BJ (cell line): ENCODE measurements at regions not wholly inside any gene's neighbourhood (a gene's known extent, or its start where the extent isn't known, plus 50 kb on each side); places are given as distances from the start of the nearest gene placed in this dataset.

Experiments
- CTCF ChIA-PET: fragments of 350-600 bp; formaldehyde crosslinking; extraction: SDS; loops from one replicate; lab custom pipeline; 2021; ENCODE audit warnings: antibody characterized with exemption, inconsistent platforms; lab: Yijun Ruan, JAX
- POLR2A ChIA-PET: fragments of 300-600 bp; sonication (Branson Sonifier 250); formaldehyde crosslinking; extraction: SDS; loops from one replicate; lab custom pipeline; 2021; ENCODE audit warnings: antibody characterized with exemption; lab: Charles Lee
- DNase-seq: peaks from one replicate; pipeline ENCODE4 v3.0.0-alpha.2; 2011; ENCODE audit warnings: low read depth
- H3K27me3 ChIP-seq: 2 replicates; pipeline ENCODE4 v1.6.0; 2011; ENCODE audit warnings: low read length; ENCODE audit not compliant: control insufficient read depth, insufficient read depth
- H3K36me3 ChIP-seq: 2 replicates; pipeline ENCODE4 v1.5.1; 2011; ENCODE audit warnings: low read length; ENCODE audit not compliant: control insufficient read depth, insufficient read depth
- H3K4me3 ChIP-seq: 2 replicates; pipeline ENCODE4 v1.5.1; 2011; ENCODE audit warnings: low read depth, mild to moderate bottlenecking, control low read depth, low read length
- TF ChIP-seq, protein P1 (sequence below): IDR thresholded peaks from 2 replicates; pipeline ENCODE4 v1.5.1; 2011; ENCODE audit warnings: low read depth, mild to moderate bottlenecking, control low read depth, inconsistent platforms, low read length, moderate library complexity; ENCODE audit not compliant: insufficient read depth

DNA sequence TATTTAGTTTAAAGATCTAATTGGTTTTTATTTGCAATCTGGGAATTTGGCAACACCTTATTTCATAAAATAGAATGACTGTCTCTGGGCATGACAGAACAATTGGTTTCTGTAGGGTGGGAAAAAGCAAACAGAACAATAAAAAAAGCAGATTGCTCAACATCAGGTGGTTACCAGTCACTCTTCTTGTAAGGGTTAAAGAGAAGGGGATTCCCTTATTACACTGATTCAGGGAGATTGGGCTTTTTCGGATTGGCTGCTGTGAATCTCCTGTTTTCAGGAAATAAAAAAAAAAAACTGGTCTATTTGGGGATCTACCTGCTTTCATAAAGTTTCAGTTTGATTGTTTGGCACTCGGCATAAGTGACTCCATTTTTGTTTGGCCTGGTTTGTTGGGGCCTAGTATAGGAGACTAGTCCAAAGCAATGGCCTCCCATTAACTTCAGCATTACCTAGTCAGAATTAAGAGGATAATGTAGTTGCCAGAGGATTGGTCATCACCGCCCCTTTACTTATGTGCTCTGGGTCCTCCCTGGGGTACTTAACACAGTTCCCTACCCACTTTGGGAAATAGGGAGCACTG lies 380.5 kb downstream of the IDS start:
- Histone ChIP-seq H3K4me3 (no peak overlapping the region), H3K36me3 (no peaks in the 10 kb centered on the region), H3K27me3 (no peaks in the 10 kb centered on the region)
- CTCF ChIA-PET = no interaction called here
- POLR2A ChIA-PET = no interaction called here
- DNase-seq = no peak
- TF ChIP-seq, protein P1, sequence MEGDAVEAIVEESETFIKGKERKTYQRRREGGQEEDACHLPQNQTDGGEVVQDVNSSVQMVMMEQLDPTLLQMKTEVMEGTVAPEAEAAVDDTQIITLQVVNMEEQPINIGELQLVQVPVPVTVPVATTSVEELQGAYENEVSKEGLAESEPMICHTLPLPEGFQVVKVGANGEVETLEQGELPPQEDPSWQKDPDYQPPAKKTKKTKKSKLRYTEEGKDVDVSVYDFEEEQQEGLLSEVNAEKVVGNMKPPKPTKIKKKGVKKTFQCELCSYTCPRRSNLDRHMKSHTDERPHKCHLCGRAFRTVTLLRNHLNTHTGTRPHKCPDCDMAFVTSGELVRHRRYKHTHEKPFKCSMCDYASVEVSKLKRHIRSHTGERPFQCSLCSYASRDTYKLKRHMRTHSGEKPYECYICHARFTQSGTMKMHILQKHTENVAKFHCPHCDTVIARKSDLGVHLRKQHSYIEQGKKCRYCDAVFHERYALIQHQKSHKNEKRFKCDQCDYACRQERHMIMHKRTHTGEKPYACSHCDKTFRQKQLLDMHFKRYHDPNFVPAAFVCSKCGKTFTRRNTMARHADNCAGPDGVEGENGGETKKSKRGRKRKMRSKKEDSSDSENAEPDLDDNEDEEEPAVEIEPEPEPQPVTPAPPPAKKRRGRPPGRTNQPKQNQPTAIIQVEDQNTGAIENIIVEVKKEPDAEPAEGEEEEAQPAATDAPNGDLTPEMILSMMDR = no peak

DNA sequence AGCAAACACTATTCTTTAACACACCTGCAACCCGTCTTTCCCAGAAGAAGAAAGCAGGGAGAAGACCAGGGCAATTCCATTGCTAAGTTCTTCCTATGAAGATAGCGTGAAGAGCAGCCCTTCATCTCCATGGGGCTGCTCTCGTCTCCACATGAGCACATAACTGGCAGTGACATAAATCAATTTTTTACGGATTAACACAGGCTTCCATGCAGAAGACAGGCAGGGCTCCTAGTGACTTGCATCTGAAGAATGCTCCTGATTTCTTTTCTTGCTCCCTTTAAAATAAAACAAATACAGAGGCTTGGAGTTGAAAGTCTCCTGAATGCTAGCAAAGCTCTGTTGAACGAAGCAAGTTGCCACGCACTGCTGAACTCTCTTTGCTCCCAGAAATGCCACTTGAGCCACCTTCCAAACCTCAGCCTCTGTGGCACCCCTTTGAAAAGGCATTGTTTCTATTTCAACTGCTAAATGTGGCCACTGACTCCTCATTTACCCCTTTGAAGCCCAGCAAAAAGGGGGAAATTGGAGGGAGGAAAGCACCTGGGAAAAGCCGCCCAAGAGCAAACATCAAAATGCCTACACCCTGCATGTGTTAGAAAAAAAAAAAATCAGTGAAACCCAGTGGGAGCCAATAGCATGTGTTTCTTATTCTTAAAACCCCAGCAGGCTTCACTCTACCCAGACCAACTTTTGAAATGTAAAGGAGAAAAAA lies 383.7 kb downstream of the IDS start:
- CTCF ChIA-PET = no interaction called here
- POLR2A ChIA-PET = no interaction called here

DNA sequence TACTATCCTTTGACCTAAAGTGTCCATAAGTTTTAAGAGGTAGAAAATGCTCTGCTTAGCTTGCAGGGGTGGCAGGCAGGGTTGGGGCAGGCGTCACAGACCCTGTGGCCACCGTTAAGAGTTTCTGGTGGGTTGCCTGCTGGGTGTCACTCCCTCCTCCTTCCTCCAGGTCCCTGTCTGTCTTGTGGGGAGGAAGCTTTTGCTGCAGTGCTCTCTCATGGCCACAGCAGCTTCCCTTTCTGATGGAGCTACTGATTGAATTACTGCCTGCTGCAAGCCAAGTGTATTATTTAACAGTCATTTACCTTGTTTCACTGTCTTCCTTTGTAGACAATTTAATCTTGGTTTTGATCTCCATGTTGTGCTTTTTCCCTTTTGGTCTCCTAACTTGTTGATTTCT lies 384.6 kb downstream of the IDS start:
- H3K27me3 ChIP-seq = no peaks in the 10 kb centered on the region
- no peak overlapping the region for H3K4me3 ChIP-seq
- no peak for DNase-seq
- H3K36me3 ChIP-seq = no peaks in the 10 kb centered on the region
- TF ChIP-seq, protein P1 = no peak
- CTCF ChIA-PET = no interaction called here
- POLR2A ChIA-PET = no interaction called here

More for the DNA sequence above, 383.7 kb downstream of the IDS start:
- DNase-seq = no peak
- H3K27me3 ChIP-seq = no peaks in the 10 kb centered on the region
- H3K4me3 ChIP-seq = no peak overlapping the region
- TF ChIP-seq, protein P1 = no peak
- no peaks in the 10 kb centered on the region for H3K36me3 ChIP-seq

DNA sequence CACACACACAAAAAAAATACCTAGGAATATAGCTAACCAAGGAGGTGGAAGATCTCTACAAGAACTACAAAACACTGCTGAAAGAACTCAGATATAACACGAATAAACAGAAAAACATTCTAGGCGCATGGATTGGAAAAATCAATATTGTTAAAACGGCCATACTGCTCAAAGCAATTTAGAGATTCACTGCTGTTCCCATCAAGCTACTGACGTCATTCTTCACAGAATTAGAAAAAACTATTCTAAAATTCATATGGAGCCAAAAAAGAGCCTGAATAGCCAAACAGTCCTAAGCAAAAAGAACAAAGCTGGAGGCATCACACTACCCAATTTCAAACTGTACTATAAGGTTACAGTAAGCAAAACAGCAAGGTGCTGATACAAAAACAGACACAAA lies 390.2 kb downstream of the IDS start:
- H3K27me3 ChIP-seq = no peaks in the 10 kb centered on the region
- ChIA-PET POLR2A (no interaction called here), CTCF (no interaction called here)
- H3K4me3 ChIP-seq = no peak overlapping the region
- H3K36me3 ChIP-seq = no peaks in the 10 kb centered on the region
- TF ChIP-seq, protein P1 = no peak
- DNase-seq = no peak

DNA sequence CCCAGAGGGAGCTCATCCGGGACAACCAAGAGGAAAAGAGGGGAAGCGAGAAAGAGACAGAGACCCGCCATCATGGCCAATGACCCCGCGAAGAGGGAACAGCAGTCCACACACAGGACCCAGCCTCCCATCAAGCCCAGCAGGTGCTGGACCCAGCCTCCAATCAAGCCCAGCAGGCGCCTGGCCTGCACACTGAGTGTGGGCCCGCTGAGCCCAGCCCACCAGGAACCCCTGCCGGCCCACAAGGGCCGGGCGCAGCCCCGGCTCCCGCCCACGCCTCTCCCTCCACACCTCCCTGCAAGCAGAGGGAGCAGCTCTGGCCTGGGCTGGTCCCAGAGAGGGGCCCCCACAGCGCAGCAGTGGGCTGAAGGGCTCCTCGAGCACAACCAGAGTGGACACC lies 391.1 kb downstream of the IDS start:
- Histone ChIP-seq H3K4me3 (no peak overlapping the region), H3K36me3 (no peaks in the 10 kb centered on the region), H3K27me3 (no peaks in the 10 kb centered on the region)
- POLR2A ChIA-PET = no interaction called here
- DNase-seq = no peak
- TF ChIP-seq, protein P1 = no peak
- CTCF ChIA-PET = no interaction called here
